ENCODE measurements at regions not wholly inside any gene's neighbourhood (a gene's known extent, or its start where the extent isn't known, plus 50 kb on each side); places are given as distances from the start of the nearest gene placed in this dataset.
A peak's percentile ranks its signal among the peaks of the same experiment; 100 is the strongest.

- DNase-seq (no peak), ATAC-seq (no peak)
- WGBS, 2 donors = 74% methylated on average over 4 of the region's 4 CpGs; no CpG with 5 or more reads in 1 of the 2 donors
- no peak for TF ChIP-seq POLR2A (IDR thresholded peaks at IDR 0.05)
- TF ChIP-seq CTCF (IDR thresholded peaks at IDR 0.05) = no peak
- intact Hi-C loops (cut with DNase I) = no loop called here
- H3K4me3 ChIP-seq = no peak overlapping the region
- no peaks in the 10 kb centered on the region for H3K4me1 ChIP-seq
- no peaks in the 10 kb centered on the region for H3K36me3 ChIP-seq (replicated peaks in 1 of 2; ENCODE audit: insufficient read depth in 1 of 2, low read depth in 2 of 2)
- no peak overlapping the region for H3K27ac ChIP-seq
- H3K9me3 ChIP-seq = peaks cover 0 to 7% (median 0%) of the 10 kb centered on the region in 3 donors
- H3K27me3 ChIP-seq = no peaks in the 10 kb centered on the region
Measured at GRCh38 chr10:131513445-131513844, 201.9 kb upstream of the TCERG1L start.

GRCh38 chr10:131513901-131514300, 202.4 kb upstream of the TCERG1L start:
- Histone ChIP-seq H3K4me1 (no peaks in the 10 kb centered on the region), H3K36me3 (replicated peaks in 1 of 2; ENCODE audit: insufficient read depth in 1 of 2, low read depth in 2 of 2) (no peaks in the 10 kb centered on the region), H3K4me3 (no peak overlapping the region), H3K27me3 (no peaks in the 10 kb centered on the region), H3K27ac (no peak overlapping the region), H3K9me3 (peaks cover 0 to 7% (median 0%) of the 10 kb centered on the region in 3 donors)
- DNase-seq = no peak
- WGBS, 2 donors = 26 to 38% methylated on average over 8 of the region's 8 CpGs
- TF ChIP-seq POLR2A (IDR thresholded peaks at IDR 0.05) (no peak), CTCF (IDR thresholded peaks at IDR 0.05) (no peak)
- intact Hi-C loops (cut with DNase I) = no loop called here
- no peak for ATAC-seq

GRCh38 chr10:131514454-131514853, 202.9 kb upstream of the TCERG1L start:
- H3K36me3 ChIP-seq (replicated peaks in 1 of 2; ENCODE audit: insufficient read depth in 1 of 2, low read depth in 2 of 2) = no peaks in the 10 kb centered on the region
- no peak overlapping the region for H3K27ac ChIP-seq
- ATAC-seq (no peak), DNase-seq (peak in 1 of 4 donors; percentile 7)
- H3K4me3 ChIP-seq = no peak overlapping the region
- H3K9me3 ChIP-seq = peaks cover 0 to 7% (median 0%) of the 10 kb centered on the region in 3 donors
- H3K27me3 ChIP-seq = no peaks in the 10 kb centered on the region
- intact Hi-C loops (cut with DNase I) = no loop called here
- H3K4me1 ChIP-seq = no peaks in the 10 kb centered on the region
- TF ChIP-seq POLR2A (IDR thresholded peaks at IDR 0.05) (no peak), CTCF (IDR thresholded peaks at IDR 0.05) (no peak)
- 25 to 26% methylated on average over 12 of the region's 12 CpGs for WGBS, 2 donors

- Histone ChIP-seq H3K4me1 (no peaks in the 10 kb centered on the region), H3K27me3 (no peaks in the 10 kb centered on the region), H3K4me3 (no peak overlapping the region), H3K9me3 (peaks cover 0 to 7% (median 0%) of the 10 kb centered on the region in 3 donors), H3K27ac (no peak overlapping the region), H3K36me3 (replicated peaks in 1 of 2; ENCODE audit: insufficient read depth in 1 of 2, low read depth in 2 of 2) (no peaks in the 10 kb centered on the region)
- WGBS, 2 donors = 74 to 76% methylated on average over 12 of the region's 12 CpGs
- intact Hi-C loops (cut with DNase I) = no loop called here
- ATAC-seq = no peak
- no peak for TF ChIP-seq CTCF (IDR thresholded peaks at IDR 0.05)
- no peak for TF ChIP-seq POLR2A (IDR thresholded peaks at IDR 0.05)
- DNase-seq = no peak
Measured at GRCh38 chr10:131516285-131516684, 204.8 kb upstream of the TCERG1L start.

GRCh38 chr10:131517781-131518180, 206.3 kb upstream of the TCERG1L start:
- TF ChIP-seq POLR2A (IDR thresholded peaks at IDR 0.05) = no peak
- TF ChIP-seq CTCF (IDR thresholded peaks at IDR 0.05) = no peak
- 66 to 71% methylated on average over 17 of the region's 17 CpGs for WGBS, 2 donors
- H3K36me3 ChIP-seq (replicated peaks in 1 of 2; ENCODE audit: insufficient read depth in 1 of 2, low read depth in 2 of 2) = no peaks in the 10 kb centered on the region
- H3K4me3 ChIP-seq = no peak overlapping the region
- intact Hi-C loops (cut with DNase I) = no loop called here
- H3K27me3 ChIP-seq = no peaks in the 10 kb centered on the region
- no peaks in the 10 kb centered on the region for H3K9me3 ChIP-seq
- no peaks in the 10 kb centered on the region for H3K4me1 ChIP-seq
- ATAC-seq (no peak), DNase-seq (no peak)
- no peak overlapping the region for H3K27ac ChIP-seq

Measured in body of pancreas (tissue), 4 donors.